SK-N-SH (cell line): ENCODE measurements at regions not wholly inside any gene's neighbourhood (a gene's known extent, or its start where the extent isn't known, plus 50 kb on each side); places are given as distances from the start of the nearest gene placed in this dataset.

Experiments used
- JUND ChIP-seq: IDR thresholded peaks from 2 replicates; pipeline ENCODE4 v1.4.0; 2012
- MXI1 ChIP-seq: IDR thresholded peaks from 2 replicates; pipeline ENCODE4 v1.6.1; 2012; ENCODE audit warnings: mild to moderate bottlenecking, low read depth, low read length, improper control_type of control experiment
- POLR2AphosphoS5 ChIP-seq: IDR thresholded peaks from 2 replicates; pipeline ENCODE4 v1.6.1; 2012; ENCODE audit warnings: low read depth, low read length
- TF ChIP-seq, protein P1 (sequence below): fragments of 200-600 bp; sonication (generic); IDR thresholded peaks from 2 replicates; pipeline ENCODE4 v1.6.1; 2017; ENCODE audit warnings: antibody characterized with exemption, mild to moderate bottlenecking, moderate library complexity

DNA sequence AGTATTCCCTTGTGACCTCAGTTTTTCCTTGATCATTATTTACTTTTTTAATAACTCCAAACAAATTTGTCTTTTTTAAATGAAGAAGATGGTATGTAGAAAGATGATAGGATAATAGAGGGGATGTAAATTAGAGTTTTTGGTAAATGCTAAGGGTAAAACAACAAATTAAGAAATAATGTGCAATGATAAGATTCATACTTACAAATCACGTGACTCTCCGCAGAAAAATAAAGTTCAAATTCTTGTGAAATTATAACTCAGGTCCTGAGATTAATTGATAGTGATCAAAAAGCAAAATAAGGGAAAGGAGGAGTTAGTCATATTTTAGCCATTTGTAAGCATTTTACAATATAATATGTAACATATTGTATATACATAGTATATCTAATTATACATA, 304.1 kb upstream of the KCNH7 start:
- TF ChIP-seq MXI1: no peak
- TF ChIP-seq POLR2AphosphoS5: no peak
- TF ChIP-seq, protein P1, sequence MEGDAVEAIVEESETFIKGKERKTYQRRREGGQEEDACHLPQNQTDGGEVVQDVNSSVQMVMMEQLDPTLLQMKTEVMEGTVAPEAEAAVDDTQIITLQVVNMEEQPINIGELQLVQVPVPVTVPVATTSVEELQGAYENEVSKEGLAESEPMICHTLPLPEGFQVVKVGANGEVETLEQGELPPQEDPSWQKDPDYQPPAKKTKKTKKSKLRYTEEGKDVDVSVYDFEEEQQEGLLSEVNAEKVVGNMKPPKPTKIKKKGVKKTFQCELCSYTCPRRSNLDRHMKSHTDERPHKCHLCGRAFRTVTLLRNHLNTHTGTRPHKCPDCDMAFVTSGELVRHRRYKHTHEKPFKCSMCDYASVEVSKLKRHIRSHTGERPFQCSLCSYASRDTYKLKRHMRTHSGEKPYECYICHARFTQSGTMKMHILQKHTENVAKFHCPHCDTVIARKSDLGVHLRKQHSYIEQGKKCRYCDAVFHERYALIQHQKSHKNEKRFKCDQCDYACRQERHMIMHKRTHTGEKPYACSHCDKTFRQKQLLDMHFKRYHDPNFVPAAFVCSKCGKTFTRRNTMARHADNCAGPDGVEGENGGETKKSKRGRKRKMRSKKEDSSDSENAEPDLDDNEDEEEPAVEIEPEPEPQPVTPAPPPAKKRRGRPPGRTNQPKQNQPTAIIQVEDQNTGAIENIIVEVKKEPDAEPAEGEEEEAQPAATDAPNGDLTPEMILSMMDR: no peak
- TF ChIP-seq JUND: no peak
